ENCODE measurements at regions not wholly inside any gene's neighbourhood (a gene's known extent, or its start where the extent isn't known, plus 50 kb on each side); places are given as distances from the start of the nearest gene placed in this dataset.
"Not testable (repeated sequence)": the region's sequence is repeated elsewhere in the genome, so short reads cannot be mapped to it uniquely, and the experiment has no call there.

DNA sequence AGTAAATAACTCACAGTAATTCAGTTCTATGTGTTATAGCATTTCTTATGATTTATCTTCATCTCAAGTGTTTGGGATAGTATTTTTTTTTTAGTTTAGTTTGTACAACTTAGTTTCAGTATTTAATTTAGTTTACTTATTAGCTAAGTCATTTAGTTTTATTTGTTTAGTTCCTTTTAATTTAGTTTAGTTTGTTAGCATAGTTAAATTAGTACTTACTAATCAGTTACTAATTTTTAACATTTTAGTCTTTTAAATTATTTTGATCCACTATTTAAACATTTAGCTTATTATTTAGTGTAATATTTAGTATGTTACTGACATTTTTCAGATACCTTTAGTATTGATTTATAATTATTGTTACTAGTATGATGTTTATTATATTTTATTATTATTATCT is 85.2 kb upstream of the SIPA1L2 start:
- no peak for DNase-seq

DNA sequence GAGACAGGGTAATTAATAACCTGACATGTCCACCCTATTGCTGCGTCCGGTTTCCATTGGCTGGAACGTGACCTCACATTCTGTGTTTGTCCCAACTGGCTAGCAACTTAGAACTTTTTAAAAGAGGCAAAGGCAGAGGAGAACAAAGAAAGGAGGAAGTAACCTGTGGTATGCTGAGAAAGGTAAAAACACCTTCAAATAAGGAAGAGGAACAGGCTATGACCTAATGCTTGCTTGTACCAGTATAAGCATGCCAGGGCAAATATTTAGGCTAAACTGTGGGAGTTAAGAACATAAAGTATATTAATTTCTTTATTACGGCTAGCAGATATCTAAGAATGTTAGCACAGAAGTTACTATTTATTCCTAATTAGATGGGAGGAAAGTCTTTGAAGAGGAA is 87.3 kb upstream of the MAP10 start:
- DNase-seq = not testable (repeated sequence)

- no peak for DNase-seq
Measured at GRCh38 chr1:232718928-232719927, 86.0 kb upstream of the MAP10 start.

DNA sequence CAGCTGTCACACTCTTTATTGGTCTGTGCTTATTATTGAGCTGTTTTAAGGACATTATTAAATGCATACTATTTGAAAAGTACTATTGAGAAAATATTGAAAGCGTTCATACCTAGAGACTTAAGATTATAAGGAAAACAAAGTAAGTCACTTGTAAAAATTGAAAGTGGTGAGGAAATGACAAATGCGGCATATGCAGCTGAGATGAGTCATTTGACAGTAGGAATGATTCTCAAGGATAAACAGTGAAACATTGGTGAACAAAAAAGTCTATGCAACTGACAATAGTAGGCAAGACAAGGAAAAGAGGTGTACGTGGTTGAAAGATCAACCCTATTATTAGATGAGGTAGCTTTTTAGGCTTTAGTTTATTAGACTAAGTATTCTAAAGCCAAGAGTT is 82.6 kb upstream of the MAP10 start:
- DNase-seq = no peak

DNA sequence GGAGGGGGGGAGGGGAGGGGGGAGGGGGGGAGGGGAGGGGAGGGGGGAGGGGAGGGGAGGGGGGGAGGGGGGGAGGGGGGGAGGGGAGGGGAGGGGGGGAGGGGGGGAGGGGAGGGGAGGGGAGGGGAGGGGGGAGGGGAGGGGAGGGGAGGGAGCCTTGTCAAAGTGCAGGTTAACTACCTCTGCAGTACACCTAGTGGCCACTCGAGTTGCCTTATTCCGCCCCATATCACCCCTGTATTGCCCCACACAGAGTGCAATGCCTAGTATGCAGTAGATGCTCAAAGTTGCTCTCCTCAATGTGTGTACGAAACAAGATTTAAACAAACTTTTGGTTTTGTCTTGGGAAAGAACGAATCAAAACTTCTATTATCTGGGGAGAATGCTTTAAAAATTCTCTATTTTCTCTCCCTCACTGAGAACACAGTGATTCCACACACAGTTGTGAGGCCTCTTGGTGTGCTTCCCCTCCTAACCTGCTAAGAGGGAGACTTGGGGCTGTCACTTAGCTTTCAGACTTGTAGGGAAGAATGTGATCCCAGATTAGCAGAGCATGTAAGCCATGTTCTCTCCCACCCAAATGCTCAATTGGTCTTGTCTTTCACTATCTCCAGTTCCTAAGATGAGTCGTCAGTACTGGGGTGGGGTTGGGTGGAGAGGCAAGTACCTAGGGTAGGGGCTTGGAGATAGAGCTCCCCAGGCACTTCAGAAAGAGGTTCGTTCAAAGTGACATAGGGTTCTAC is 79.7 kb upstream of the MAP10 start:
- no peak for DNase-seq

DNA sequence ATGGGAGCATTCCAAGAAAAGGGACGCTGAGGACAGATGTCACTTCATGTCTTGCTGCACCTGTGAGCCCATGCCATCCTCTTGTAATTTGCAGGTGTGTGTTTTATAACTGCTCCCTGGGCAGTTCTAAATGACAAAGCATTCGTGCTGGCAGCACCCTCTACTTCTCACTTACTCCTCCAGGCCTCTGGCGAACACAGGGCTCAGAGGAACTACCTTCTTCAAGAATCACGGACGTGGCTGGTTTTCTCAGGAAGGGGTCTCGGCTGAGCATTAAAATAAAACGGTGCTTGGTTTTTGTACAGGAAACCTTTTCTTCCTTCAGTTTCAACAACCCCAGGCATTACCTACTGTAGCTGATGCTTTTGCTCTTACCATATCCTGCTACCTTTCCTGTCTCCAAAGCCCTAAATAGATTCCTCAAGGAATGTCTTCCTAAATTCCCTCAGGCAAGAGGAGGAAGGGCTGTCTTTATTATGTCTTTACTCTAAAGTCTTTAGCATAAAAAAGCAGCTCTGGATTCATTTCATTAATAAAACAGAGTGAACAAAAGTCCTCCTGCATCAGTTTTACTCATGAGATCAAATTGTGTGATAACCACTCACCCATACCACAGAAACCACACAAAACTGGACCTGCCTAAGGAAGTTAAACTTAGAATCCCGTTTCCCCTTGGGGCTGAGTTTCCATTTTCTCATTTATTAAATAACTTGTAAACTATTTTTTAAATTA is 79.0 kb upstream of the MAP10 start:
- DNase-seq = no peak

DNA sequence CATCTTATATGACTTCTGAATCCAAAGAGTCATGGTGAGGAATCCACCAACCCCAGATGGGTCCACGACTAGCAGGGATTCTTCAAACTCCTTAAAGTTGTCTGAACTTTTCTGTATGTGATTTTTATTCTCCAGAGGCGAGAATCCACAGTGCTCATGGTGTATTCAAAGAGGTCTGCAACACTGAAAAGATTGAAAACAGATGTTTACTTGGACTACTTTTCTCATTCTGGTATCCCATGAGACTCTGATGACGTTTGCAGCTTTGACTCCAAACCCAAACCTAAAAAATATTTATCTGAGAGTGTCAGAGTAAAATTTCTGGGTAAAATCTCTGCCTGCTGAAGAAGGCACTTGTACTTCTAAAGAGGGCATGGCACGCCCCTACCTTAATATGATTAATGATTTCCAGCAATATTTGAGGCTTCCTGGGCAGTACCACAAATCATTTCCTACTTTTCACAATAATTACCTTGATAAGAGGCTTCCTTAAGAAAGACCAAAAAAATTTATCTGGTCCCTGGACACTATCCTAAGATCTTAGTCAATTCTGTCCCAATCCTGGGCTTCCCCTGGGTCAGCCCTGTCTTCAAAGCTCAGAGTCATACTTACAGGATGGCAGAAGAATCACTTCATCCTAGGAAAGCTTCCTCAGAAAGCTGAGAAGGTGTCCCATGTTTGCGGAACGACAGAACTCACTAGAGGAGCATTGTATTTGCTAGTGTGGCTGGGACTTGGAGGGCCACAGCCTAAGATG is 76.5 kb upstream of the MAP10 start:
- DNase-seq = no peak

DNA sequence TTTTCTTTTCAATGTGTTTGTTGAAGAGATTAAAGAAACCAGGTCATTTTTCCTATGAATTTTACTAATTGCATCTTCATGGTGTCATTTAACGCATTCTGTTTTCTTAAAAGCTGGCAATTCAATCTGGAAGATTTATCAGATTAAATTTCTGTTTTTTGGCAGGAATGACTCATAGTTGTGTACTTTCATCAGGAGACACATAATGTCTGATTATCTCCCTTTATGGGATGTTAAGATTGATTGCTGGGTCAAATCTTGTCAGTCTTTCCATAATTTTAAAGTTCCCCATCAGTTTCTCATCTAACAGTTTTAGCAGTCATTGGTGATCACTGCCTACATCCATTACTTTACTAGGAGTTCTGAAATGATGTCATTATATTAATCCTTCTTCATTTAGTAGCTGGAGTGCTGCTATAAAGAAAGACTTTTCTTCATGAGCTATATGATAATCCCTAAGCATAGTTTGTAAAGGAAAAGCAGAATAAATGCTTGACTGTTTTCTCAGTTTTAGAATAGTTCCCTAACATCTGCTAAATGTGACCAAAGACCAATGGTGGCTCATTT is 72.8 kb upstream of the MAP10 start:
- no peak for DNase-seq

- peak in 1 of 2 experiments; percentile 48 for DNase-seq
Measured at GRCh38 chr1:232737917-232738316, 67.3 kb upstream of the MAP10 start.

DNA sequence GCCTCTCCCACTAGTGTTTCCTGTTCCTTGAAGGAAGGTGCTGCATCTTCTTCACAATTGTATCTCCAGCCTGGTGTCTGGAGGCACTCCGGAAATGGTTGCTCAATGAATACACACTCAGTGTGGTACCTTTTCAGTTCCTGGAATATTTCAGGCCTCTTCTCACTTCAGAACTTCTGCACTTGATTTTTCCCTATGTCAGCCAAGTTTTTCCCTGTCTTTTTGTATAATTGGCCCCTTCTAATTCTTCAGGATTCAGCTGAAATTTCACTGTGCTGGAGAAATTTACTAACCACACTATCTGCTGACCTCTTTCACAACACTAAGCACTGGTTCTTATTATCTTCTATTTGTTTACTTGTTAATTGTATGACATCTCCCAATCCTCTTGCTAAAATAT is 61.2 kb upstream of the MAP10 start:
- DNase-seq = no peak

DNA sequence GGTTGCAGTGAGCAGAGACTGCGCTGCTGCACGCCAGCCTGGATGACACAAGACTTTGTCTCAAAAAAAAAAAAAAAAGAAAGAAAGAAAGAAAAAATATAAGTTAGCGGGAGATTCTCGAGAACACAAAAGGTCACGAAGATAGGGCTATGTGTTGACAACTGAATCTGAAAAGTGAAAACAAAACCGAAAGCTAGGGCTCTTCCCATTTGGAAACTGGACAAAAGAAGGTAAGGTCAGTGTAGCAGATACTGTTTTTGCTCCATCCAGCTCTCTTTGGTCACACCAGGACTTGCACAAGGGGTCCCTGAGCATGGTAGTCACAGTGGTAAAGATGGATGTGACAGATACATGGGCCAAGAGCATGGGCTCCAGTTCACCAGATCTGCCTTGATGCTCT is 60.4 kb upstream of the MAP10 start:
- no peak for DNase-seq

GRCh38 chr1:232745698-232746097 is 59.5 kb upstream of the MAP10 start:
- not testable (repeated sequence) for DNase-seq

GRCh38 chr1:232748910-232749368 is 56.3 kb upstream of the MAP10 start:
- no peak for DNase-seq

GRCh38 chr1:232751393-232752140 is 53.6 kb upstream of the MAP10 start:
- peak; percentile 11 to 56 for DNase-seq

- no peak for DNase-seq
Measured at GRCh38 chr1:232752365-232752764, 52.9 kb upstream of the MAP10 start.

DNA sequence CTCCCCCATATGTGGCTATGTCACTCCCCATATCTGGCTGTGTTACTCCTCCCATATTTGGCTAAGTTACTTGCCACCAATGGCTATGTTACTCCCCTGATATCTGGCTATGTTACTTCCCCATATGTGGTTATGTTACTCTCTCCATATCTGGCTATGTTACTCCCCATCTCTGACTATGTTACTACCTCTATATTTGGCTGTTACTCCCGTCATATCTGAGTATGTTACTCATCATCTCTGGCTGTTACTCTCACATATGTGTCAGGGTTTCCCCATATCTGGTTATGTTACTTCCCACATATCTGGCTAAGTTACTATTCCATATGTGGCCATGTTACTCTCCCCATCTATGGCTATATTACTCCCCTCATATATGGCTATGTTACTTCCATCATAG is 50.3 kb upstream of the MAP10 start:
- DNase-seq = no peak

Data from NCI-H446 (cell line).